HCT116 (cell line): ENCODE measurements at regions not wholly inside any gene's neighbourhood (a gene's known extent, or its start where the extent isn't known, plus 50 kb on each side); places are given as distances from the start of the nearest gene placed in this dataset.

Experiments used
- ATAC-seq: fragments of 200-7000 bp; cut with Tn5 transposase; 2 replicates; pipeline ENCODE4 v1.9.1; 2020; ENCODE audit warnings: mild to moderate bottlenecking, moderate library complexity
- BruUV-seq: library from RNA; stranded (reverse); fragments of 400-500 nt; replicated peaks from 2 replicates; lab custom pipeline; 2021; lab: Mats Ljungman, UMichigan
- CTCF ChIA-PET: fragments of 300-600 bp; sonication (Branson Sonifier 250); formaldehyde crosslinking; loops from one replicate; lab custom pipeline; 2021; ENCODE audit warnings: antibody characterized with exemption; lab: Charles Lee
- POLR2A ChIA-PET: fragments of 300-600, 350-600 bp; sonication (Branson Sonifier 250); formaldehyde crosslinking; loops from one replicate; lab custom pipeline; 2021; ENCODE audit warnings: antibody characterized with exemption; lab: Charles Lee
- RAD21 ChIA-PET, 2 experiments: fragments of 300-600 bp; sonication (Branson Sonifier 250); formaldehyde crosslinking; loops; one replicate each; lab custom pipeline; 2023; ENCODE audit warnings: low total read pairs in 2 of 2; ENCODE audit not compliant: uncharacterized antibody in 2 of 2, unreplicated experiment in 2 of 2, low non-redundant PET in 1 of 2; lab: Charles Lee
- DNase-seq: peaks from one replicate; pipeline ENCODE4 v3.0.0-alpha.2; 2010; ENCODE audit warnings: low read depth, low spot score
- H2AFZ ChIP-seq: fragments of 200-600 bp; shearing (Covaris generic), sonication (generic); 2 replicates; pipeline ENCODE4 v1.6.1; 2017; ENCODE audit warnings: low read depth, mixed run types, mixed read lengths, antibody characterized with exemption, low read length; ENCODE audit not compliant: poor library complexity, severe bottlenecking
- H3K27ac ChIP-seq: 2 replicates; pipeline ENCODE4 v1.5.1; 2012; ENCODE audit warnings: low read depth, low read length
- H3K27me3 ChIP-seq: fragments of 200-600 bp; sonication (generic); 2 replicates; pipeline ENCODE4 v1.6.1; 2016; ENCODE audit warnings: mixed run types, low read length, mixed read lengths; ENCODE audit not compliant: insufficient read depth
- H3K36me3 ChIP-seq, 2 experiments: fragments of 200-500 bp in 1 of 2; fragments of 200-600 bp in 1 of 2; sonication (Bioruptor generic) in 1 of 2; sonication (generic) in 1 of 2; 2 replicates each; pipeline versions ENCODE4 v1.5.1 to v1.6.1; 2014 to 2016; ENCODE audit warnings: low read length in 2 of 2, inconsistent platforms in 1 of 2, mixed read lengths in 1 of 2, mixed run types in 1 of 2; ENCODE audit not compliant: insufficient read depth in 2 of 2, control insufficient read depth in 1 of 2
- H3K4me1 ChIP-seq, 2 experiments: fragments of 200-600 bp in 1 of 2; sonication (generic) in 1 of 2; 2 replicates each; pipeline versions ENCODE4 v1.5.1 to v1.6.1; 2012 to 2017; ENCODE audit warnings: low read length in 2 of 2, inconsistent platforms in 1 of 2, mild to moderate bottlenecking in 1 of 2, mixed read lengths in 1 of 2, mixed run types in 1 of 2, moderate library complexity in 1 of 2; ENCODE audit not compliant: insufficient read depth in 2 of 2, control insufficient read depth in 1 of 2
- H3K4me2 ChIP-seq: fragments of 200-600 bp; sonication (generic); 2 replicates; pipeline ENCODE4 v1.6.1; 2017; ENCODE audit warnings: mixed run types, low read length, mixed read lengths
- H3K4me3 ChIP-seq, 2 experiments: fragments of 200-600 bp in 1 of 2; sonication (generic) in 1 of 2; replicated peaks in 1 of 2; 2 replicates each; pipeline ENCODE4 v1.5.1; 2011 to 2016; ENCODE audit warnings: low read length in 2 of 2, control low read depth in 1 of 2, low read depth in 1 of 2, mild to moderate bottlenecking in 1 of 2, mixed read lengths in 1 of 2, mixed run types in 1 of 2
- H3K79me2 ChIP-seq: fragments of 200-600 bp; sonication (generic); 2 replicates; pipeline ENCODE4 v1.6.1; 2017; ENCODE audit warnings: mild to moderate bottlenecking, mixed run types, low read length, moderate library complexity, mixed read lengths; ENCODE audit not compliant: insufficient read depth
- H3K9ac ChIP-seq: fragments of 200-600 bp; sonication (generic); 2 replicates; pipeline ENCODE4 v1.6.1; 2016; ENCODE audit warnings: low read length, mixed read lengths
- H3K9me2 ChIP-seq: fragments of 200-600 bp; sonication (generic), shearing (Covaris generic); 2 replicates; pipeline ENCODE4 v1.6.1; 2017; ENCODE audit warnings: mixed run types, mild to moderate bottlenecking, moderate library complexity; ENCODE audit not compliant: insufficient read depth
- H3K9me3 ChIP-seq, 2 experiments: fragments of 200-500 bp in 1 of 2; fragments of 200-600 bp in 1 of 2; sonication (Bioruptor generic) in 1 of 2; sonication (generic) in 1 of 2; 2 replicates each; pipeline ENCODE4 v1.6.1; 2014 to 2017; ENCODE audit warnings: low read length in 2 of 2, mixed read lengths in 2 of 2, inconsistent platforms in 1 of 2, low read depth in 1 of 2, mild to moderate bottlenecking in 1 of 2, mixed run types in 1 of 2, moderate library complexity in 1 of 2; ENCODE audit not compliant: control insufficient read depth in 1 of 2, insufficient read depth in 1 of 2
- H4K20me1 ChIP-seq: fragments of 200-600 bp; sonication (generic), shearing (Covaris generic); 2 replicates; pipeline ENCODE4 v1.6.1; 2017; ENCODE audit warnings: mixed run types, mild to moderate bottlenecking, moderate library complexity; ENCODE audit not compliant: insufficient read depth
- ATF3 ChIP-seq: IDR thresholded peaks from 2 replicates; pipeline ENCODE4 v1.6.1; 2012
- CBX3 ChIP-seq: IDR thresholded peaks from 2 replicates; pipeline ENCODE4 v1.6.1; 2012; ENCODE audit warnings: low read depth
- CEBPB ChIP-seq: IDR thresholded peaks from 2 replicates; pipeline ENCODE4 v1.6.1; 2012; ENCODE audit warnings: low read depth
- CTCF ChIP-seq, 3 experiments: fragments of 200-600 bp in 1 of 3; sonication (generic) in 1 of 3; IDR thresholded peaks in 2 of 3; conservative IDR thresholded peaks in 1 of 3; 2 replicates each; pipeline ENCODE4 v1.5.1; 2012 to 2017; ENCODE audit warnings: low read depth in 2 of 3, low read length in 2 of 3, antibody characterized with exemption in 1 of 3, borderline replicate concordance in 1 of 3, control low read depth in 1 of 3, mild to moderate bottlenecking in 1 of 3, mixed read lengths in 1 of 3, mixed run types in 1 of 3, moderate library complexity in 1 of 3; ENCODE audit not compliant: insufficient read depth in 1 of 3
- ELF1 ChIP-seq: IDR thresholded peaks from 2 replicates; pipeline ENCODE4 v1.6.1; 2012; ENCODE audit warnings: low read depth, borderline replicate concordance
- EZH2 ChIP-seq: fragments of 200-600 bp; sonication (generic); IDR thresholded peaks from 2 replicates; pipeline ENCODE4 v1.6.1; 2017; ENCODE audit warnings: antibody characterized with exemption, mixed run types
- POLR2AphosphoS5 ChIP-seq: IDR thresholded peaks from 2 replicates; pipeline ENCODE4 v1.6.1; 2011; ENCODE audit warnings: mild to moderate bottlenecking, low read depth, low read length, moderate library complexity
- SIN3A ChIP-seq: IDR thresholded peaks from 2 replicates; pipeline ENCODE4 v1.6.1; 2012; ENCODE audit warnings: low read depth
- SP1 ChIP-seq: IDR thresholded peaks from 2 replicates; pipeline ENCODE4 v1.6.1; 2012; ENCODE audit warnings: low read depth
- TCF7L2 ChIP-seq: IDR thresholded peaks from 2 replicates; pipeline ENCODE4 v1.7.0; 2011; ENCODE audit warnings: borderline replicate concordance, inconsistent platforms; ENCODE audit not compliant: insufficient read depth, insufficient read length; ENCODE audit errors: extremely low read depth
- YY1 ChIP-seq: IDR thresholded peaks from 2 replicates; pipeline ENCODE4 v1.6.1; 2011; ENCODE audit warnings: low read length, low read depth, moderate library complexity, mild to moderate bottlenecking; ENCODE audit not compliant: insufficient replicate concordance; ENCODE audit errors: extremely low read depth
- ZBTB33 ChIP-seq: IDR thresholded peaks from 2 replicates; pipeline ENCODE4 v1.6.1; 2011; ENCODE audit warnings: mild to moderate bottlenecking, low read length, moderate library complexity; ENCODE audit not compliant: insufficient replicate concordance; ENCODE audit errors: extremely low read depth
- ZFX ChIP-seq: fragments of 450-650 bp; IDR thresholded peaks from 2 replicates; pipeline ENCODE4 v1.6.1; 2017
- intact Hi-C: fragments of 100-400 bp; cut with micrococcal nuclease; formaldehyde crosslinking; loops from 2 replicates; pipeline ENCODE4 v1.10.0; 2022

- no peak overlapping the region for H2AFZ ChIP-seq
- H3K4me3 ChIP-seq = no peak overlapping the region
- BruUV-seq = no TSS peak
- no peak overlapping the region for H3K27ac ChIP-seq
- TF ChIP-seq ELF1 (no peak), ZFX (no peak), CEBPB (no peak), SIN3A (no peak), CBX3 (no peak), YY1 (no peak)
- H3K36me3 ChIP-seq = no peaks in the 10 kb centered on the region
- no peak overlapping the region for H3K9ac ChIP-seq
- no peaks in the 10 kb centered on the region for H4K20me1 ChIP-seq
- no peaks in the 10 kb centered on the region for H3K9me2 ChIP-seq
- no peaks in the 10 kb centered on the region for H3K27me3 ChIP-seq
- H3K9me3 ChIP-seq = peaks cover 0 to 10% of the 10 kb centered on the region in 2 experiments; a peak in 2 of 4 replicates
- POLR2A ChIA-PET = no interaction called here
- CTCF ChIA-PET = no interaction called here
- ATAC-seq = no peak
- intact Hi-C loops = no loop called here
- no peak overlapping the region for H3K4me2 ChIP-seq
- H3K79me2 ChIP-seq = no peaks in the 10 kb centered on the region
- DNase-seq = no peak
- H3K4me1 ChIP-seq = no peaks in the 10 kb centered on the region
- RAD21 ChIA-PET = no interaction called here
Measured at GRCh38 chr18:77669331-77669730, 419.7 kb downstream of the GALR1 start.

- Histone ChIP-seq H3K9me2 (no peaks in the 10 kb centered on the region), H3K4me2 (no peak overlapping the region), H3K79me2 (no peaks in the 10 kb centered on the region), H3K9me3 (peaks cover 0 to 8% of the 10 kb centered on the region in 2 experiments; a peak in 2 of 4 replicates), H3K27me3 (no peaks in the 10 kb centered on the region), H3K36me3 (no peaks in the 10 kb centered on the region), H3K27ac (no peak overlapping the region), H3K4me1 (no peaks in the 10 kb centered on the region), H2AFZ (no peak overlapping the region), H3K9ac (no peak overlapping the region), H4K20me1 (no peaks in the 10 kb centered on the region), H3K4me3 (no peak overlapping the region)
- ChIA-PET CTCF (no interaction called here), POLR2A (no interaction called here), RAD21 (no interaction called here)
- no peak for ATAC-seq
- intact Hi-C loops = no loop called here
- DNase-seq = no peak
- TF ChIP-seq SP1 (no peak), ATF3 (no peak), CTCF (IDR thresholded peaks at IDR 0.05 in 2 of 3, conservative IDR thresholded peaks at IDR 0.05 in 1 of 3; ENCODE audit: borderline replicate concordance in 1 of 3, insufficient read depth in 1 of 3, low read depth in 2 of 3, low read length in 2 of 3) (no peak), TCF7L2 (no peak), POLR2AphosphoS5 (no peak), ZBTB33 (no peak), EZH2 (no peak)
- no TSS peak for BruUV-seq
Measured at GRCh38 chr18:77671456-77672167, 422.0 kb downstream of the GALR1 start.
